PC-3 (cell line): ENCODE measurements at regions not wholly inside any gene's neighbourhood (a gene's known extent, or its start where the extent isn't known, plus 50 kb on each side); places are given as distances from the start of the nearest gene placed in this dataset.

Experiments used
- ATAC-seq: fragments of 200-7000 bp; cut with Tn5 transposase; 2 replicates; pipeline ENCODE4 v1.9.1; 2020; ENCODE audit warnings: mild to moderate bottlenecking, moderate library complexity
- BruUV-seq: library from RNA; stranded (reverse); fragments of 400-500 nt; replicated peaks from 2 replicates; lab custom pipeline; 2021; lab: Mats Ljungman, UMichigan
- CTCF ChIA-PET: fragments of 300-600 bp; sonication (Branson Sonifier 250); formaldehyde crosslinking; loops from one replicate; lab custom pipeline; 2022; ENCODE audit warnings: antibody characterized with exemption; lab: Charles Lee
- POLR2A ChIA-PET: fragments of 300-600 bp; sonication (Branson Sonifier 250); formaldehyde crosslinking; loops from one replicate; lab custom pipeline; 2022; ENCODE audit warnings: antibody characterized with exemption; ENCODE audit not compliant: unreplicated experiment; lab: Charles Lee
- DNase-seq: peaks from one replicate; pipeline ENCODE4 v3.0.0-alpha.2; 2015
- H2AFZ ChIP-seq: fragments of 300-600 bp; sonication (generic); 2 replicates; pipeline ENCODE4 v1.6.0; 2016; ENCODE audit warnings: antibody characterized with exemption, low read length
- H3F3A ChIP-seq: fragments of 300-600 bp; sonication (generic); one replicate; pipeline ENCODE4 v1.6.0; 2017; ENCODE audit warnings: antibody characterized with exemption, low read length, control low read depth, mild to moderate bottlenecking; ENCODE audit not compliant: unreplicated experiment
- H3K27ac ChIP-seq: fragments of 300-600 bp; sonication (generic); 2 replicates; pipeline ENCODE4 v1.5.1; 2016; ENCODE audit warnings: mild to moderate bottlenecking, low read length
- H3K27me3 ChIP-seq: fragments of 300-600 bp; sonication (generic); 2 replicates; pipeline ENCODE4 v1.6.1; 2016; ENCODE audit warnings: low read length, mixed read lengths
- H3K36me3 ChIP-seq: fragments of 300-600 bp; sonication (generic); 2 replicates; pipeline ENCODE4 v1.6.1; 2016; ENCODE audit warnings: low read depth, mixed run types, low read length, mixed read lengths
- H3K4me1 ChIP-seq: fragments of 300-600 bp; sonication (generic); 2 replicates; pipeline ENCODE4 v1.5.1; 2016; ENCODE audit warnings: low read length; ENCODE audit not compliant: insufficient read depth
- H3K4me2 ChIP-seq: fragments of 300-600 bp; sonication (generic); 2 replicates; pipeline ENCODE4 v1.6.0; 2016; ENCODE audit warnings: low read length
- H3K4me3 ChIP-seq: fragments of 300-600 bp; sonication (generic); 2 replicates; pipeline ENCODE4 v1.5.1; 2016; ENCODE audit warnings: mild to moderate bottlenecking, low read length, mixed read lengths
- H3K79me2 ChIP-seq: fragments of 300-600 bp; sonication (generic); 2 replicates; pipeline ENCODE4 v1.6.1; 2017; ENCODE audit warnings: low read length, mixed read lengths
- H3K9ac ChIP-seq: fragments of 300-600 bp; sonication (generic); 2 replicates; pipeline ENCODE4 v1.6.0; 2016; ENCODE audit warnings: mild to moderate bottlenecking, low read length
- H3K9me2 ChIP-seq: fragments of 300-600 bp; sonication (generic); replicated peaks from 2 replicates; pipeline ENCODE4 v1.6.1; 2016; ENCODE audit warnings: mixed run types, low read length, mixed read lengths
- H3K9me3 ChIP-seq: fragments of 300-600 bp; sonication (generic); 2 replicates; pipeline ENCODE4 v1.6.1; 2016; ENCODE audit warnings: low read length, mixed read lengths
- H4K20me1 ChIP-seq: fragments of 300-600 bp; sonication (generic); 2 replicates; pipeline ENCODE4 v1.6.1; 2016; ENCODE audit warnings: low read length, mixed read lengths
- EZH2 ChIP-seq: fragments of 300-600 bp; sonication (generic); IDR thresholded peaks from one replicate; pipeline ENCODE4 v1.6.1; 2017; ENCODE audit warnings: antibody characterized with exemption, mild to moderate bottlenecking, low read length; ENCODE audit not compliant: unreplicated experiment
- EZH2phosphoT487 ChIP-seq: fragments of 300-600 bp; sonication (generic); IDR thresholded peaks from 2 replicates; pipeline ENCODE4 v1.6.1; 2018; ENCODE audit warnings: mild to moderate bottlenecking, antibody characterized with exemption, low read length, borderline replicate concordance
- intact Hi-C: fragments of 100-400 bp; cut with micrococcal nuclease; formaldehyde crosslinking; loops from 2 replicates; pipeline ENCODE4 v1.9.0; 2023
- TF ChIP-seq, protein P1 (sequence below): fragments of 300-600 bp; sonication (generic); conservative IDR thresholded peaks from 2 replicates; pipeline ENCODE4 v1.5.1; 2017; ENCODE audit warnings: antibody characterized with exemption, low read depth, mild to moderate bottlenecking, low read length

DNA sequence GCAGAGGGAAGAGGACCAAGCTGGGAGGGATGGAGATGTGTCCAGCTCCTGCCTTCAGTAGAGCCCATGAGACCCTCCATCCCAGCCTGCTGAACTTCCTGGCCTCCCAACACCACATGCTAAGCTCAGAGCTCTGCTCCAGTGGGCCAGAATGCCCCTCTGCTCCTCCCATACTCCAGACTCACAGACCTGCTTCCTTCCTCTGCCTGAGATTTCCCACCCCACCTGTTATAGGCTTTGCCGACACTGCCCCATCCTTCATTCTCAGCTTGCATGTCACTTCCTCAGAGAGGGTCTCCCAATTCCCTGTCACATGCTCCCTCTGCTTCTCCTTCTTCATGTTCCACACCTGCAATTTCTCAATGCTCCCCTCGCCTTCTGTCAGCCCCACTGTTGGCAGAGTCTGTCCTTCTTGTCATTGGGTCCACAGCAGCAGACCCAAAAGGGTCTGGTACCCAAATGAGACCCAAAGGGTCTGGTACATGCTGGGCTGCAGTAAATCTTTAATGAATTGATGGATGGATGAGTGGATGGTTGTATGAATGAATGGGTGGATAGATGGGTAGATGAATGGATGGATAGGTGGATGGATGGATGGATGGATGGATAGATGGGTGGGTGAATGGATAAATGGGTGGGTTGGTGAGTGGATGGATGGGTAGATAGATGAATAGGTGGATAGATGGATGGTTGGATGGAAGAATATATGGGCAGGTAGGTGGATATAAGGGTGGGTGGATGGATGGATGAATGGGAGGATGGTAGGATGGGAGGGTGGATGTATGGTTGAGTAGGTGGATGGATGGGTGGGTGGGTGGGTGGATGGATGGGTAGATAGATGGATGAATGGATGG is 105.3 kb upstream of the FGF3 start:
- Histone ChIP-seq H3K9me3 (no peaks in the 10 kb centered on the region), H3F3A (no peaks in the 10 kb centered on the region), H3K4me3 (no peak overlapping the region), H3K27me3 (no peaks in the 10 kb centered on the region), H2AFZ (no peak overlapping the region), H3K4me2 (no peak overlapping the region), H3K36me3 (no peaks in the 10 kb centered on the region), H3K4me1 (no peaks in the 10 kb centered on the region), H3K9ac (no peak overlapping the region), H3K27ac (no peak overlapping the region), H4K20me1 (no peaks in the 10 kb centered on the region), H3K9me2 (no peaks in the 10 kb centered on the region), H3K79me2 (no peaks in the 10 kb centered on the region)
- BruUV-seq: no TSS peak
- ATAC-seq (no peak), DNase-seq (no peak)
- ChIA-PET POLR2A (no interaction called here), CTCF (no interaction called here)
- intact Hi-C loops: no loop called here
- no peak for TF ChIP-seq EZH2phosphoT487
- TF ChIP-seq, protein P1, sequence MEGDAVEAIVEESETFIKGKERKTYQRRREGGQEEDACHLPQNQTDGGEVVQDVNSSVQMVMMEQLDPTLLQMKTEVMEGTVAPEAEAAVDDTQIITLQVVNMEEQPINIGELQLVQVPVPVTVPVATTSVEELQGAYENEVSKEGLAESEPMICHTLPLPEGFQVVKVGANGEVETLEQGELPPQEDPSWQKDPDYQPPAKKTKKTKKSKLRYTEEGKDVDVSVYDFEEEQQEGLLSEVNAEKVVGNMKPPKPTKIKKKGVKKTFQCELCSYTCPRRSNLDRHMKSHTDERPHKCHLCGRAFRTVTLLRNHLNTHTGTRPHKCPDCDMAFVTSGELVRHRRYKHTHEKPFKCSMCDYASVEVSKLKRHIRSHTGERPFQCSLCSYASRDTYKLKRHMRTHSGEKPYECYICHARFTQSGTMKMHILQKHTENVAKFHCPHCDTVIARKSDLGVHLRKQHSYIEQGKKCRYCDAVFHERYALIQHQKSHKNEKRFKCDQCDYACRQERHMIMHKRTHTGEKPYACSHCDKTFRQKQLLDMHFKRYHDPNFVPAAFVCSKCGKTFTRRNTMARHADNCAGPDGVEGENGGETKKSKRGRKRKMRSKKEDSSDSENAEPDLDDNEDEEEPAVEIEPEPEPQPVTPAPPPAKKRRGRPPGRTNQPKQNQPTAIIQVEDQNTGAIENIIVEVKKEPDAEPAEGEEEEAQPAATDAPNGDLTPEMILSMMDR: no peak

DNA sequence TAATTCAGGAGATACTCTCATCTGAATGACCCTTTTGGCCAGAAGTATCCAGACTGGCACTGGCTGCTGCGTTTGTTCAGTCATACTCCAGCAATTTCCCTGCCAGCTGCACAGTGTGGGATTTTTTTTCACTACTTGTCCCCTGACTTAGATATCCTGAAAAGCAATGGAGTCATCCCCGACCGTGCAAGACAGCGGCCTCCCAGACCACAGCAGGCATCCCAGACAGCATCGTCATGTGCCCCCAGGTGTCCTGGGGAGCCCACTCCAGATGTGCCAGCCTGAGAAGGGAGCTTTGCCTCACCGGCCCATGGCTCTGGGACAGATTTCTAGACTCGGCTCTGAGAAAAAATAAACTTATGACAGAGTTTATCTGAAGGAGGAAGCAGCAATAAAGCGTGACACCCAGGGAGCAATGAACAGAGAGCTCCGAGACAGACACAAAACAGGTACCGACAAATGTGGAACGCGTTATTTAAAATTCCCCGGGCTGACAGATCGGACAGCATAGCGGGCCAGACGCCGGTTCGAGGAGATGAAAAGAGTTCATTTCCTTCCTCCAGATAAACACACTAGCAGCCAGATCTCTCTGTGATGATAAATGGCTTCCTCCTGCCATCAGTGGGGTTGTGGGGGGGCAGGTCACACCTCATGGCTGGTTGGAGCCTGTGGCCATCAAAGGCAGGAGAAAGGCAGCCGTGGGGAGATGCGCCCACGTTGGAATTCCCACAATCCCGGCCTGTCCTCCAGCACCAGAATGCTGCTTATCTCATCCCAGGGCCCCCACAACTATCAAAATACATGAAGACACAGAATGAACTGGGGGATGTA is 106.4 kb upstream of the FGF3 start:
- DNase-seq (no peak), ATAC-seq (no peak)
- no TSS peak for BruUV-seq
- TF ChIP-seq, protein P1: no peak
- TF ChIP-seq EZH2phosphoT487 (no peak), EZH2 (no peak)
- H3K79me2 ChIP-seq: no peaks in the 10 kb centered on the region
- H3K4me3 ChIP-seq: no peak overlapping the region
- POLR2A ChIA-PET: no interaction called here
- no peaks in the 10 kb centered on the region for H3K4me1 ChIP-seq
- intact Hi-C loops: no loop called here
- H3K36me3 ChIP-seq: no peaks in the 10 kb centered on the region
- H3K27me3 ChIP-seq: no peaks in the 10 kb centered on the region
- CTCF ChIA-PET: no interaction called here
- H2AFZ ChIP-seq: no peak overlapping the region
- H3K27ac ChIP-seq: no peak overlapping the region
- no peaks in the 10 kb centered on the region for H3K9me2 ChIP-seq
- H3K4me2 ChIP-seq: no peak overlapping the region
- no peaks in the 10 kb centered on the region for H3K9me3 ChIP-seq
- no peaks in the 10 kb centered on the region for H4K20me1 ChIP-seq
- H3K9ac ChIP-seq: no peak overlapping the region
- H3F3A ChIP-seq: no peaks in the 10 kb centered on the region
